HG03064 (cell line): ENCODE measurements at regions not wholly inside any gene's neighbourhood (a gene's known extent, or its start where the extent isn't known, plus 50 kb on each side); places are given as distances from the start of the nearest gene placed in this dataset.

Source experiments
- ATAC-seq: cut with Tn5 transposase; IDR thresholded peaks from one replicate; pipeline ENCODE4 v1.9.1; 2021; ENCODE audit warnings: low read depth; ENCODE audit not compliant: unreplicated experiment

GRCh38 chr10:29925771-29926692 is 133.4 kb downstream of the JCAD start:
- ATAC-seq = no peak

- no peak for ATAC-seq
Measured at GRCh38 chr10:29924436-29924835, 134.9 kb downstream of the JCAD start.

GRCh38 chr10:29923416-29923965 is 135.9 kb downstream of the JCAD start:
- no peak for ATAC-seq

- no peak for ATAC-seq
Measured at GRCh38 chr10:29922892-29923291, 136.5 kb downstream of the JCAD start.

- ATAC-seq = no peak
Measured at GRCh38 chr10:29922226-29922625, 137.2 kb downstream of the JCAD start.

- ATAC-seq = no peak
Measured at GRCh38 chr10:29921071-29921446, 138.3 kb downstream of the JCAD start.

- ATAC-seq = no peak
Measured at GRCh38 chr10:29920408-29921070, 138.8 kb downstream of the JCAD start.

- no peak for ATAC-seq
Measured at GRCh38 chr10:29918623-29919400, 140.6 kb downstream of the JCAD start.

- no peak for ATAC-seq
Measured at GRCh38 chr10:29917311-29917710, 142.1 kb downstream of the JCAD start.

- no peak for ATAC-seq
Measured at GRCh38 chr10:29916669-29917068, 142.7 kb downstream of the JCAD start.

- no peak for ATAC-seq
Measured at GRCh38 chr10:29914986-29915785, 144.2 kb downstream of the JCAD start.

- ATAC-seq = no peak
Measured at GRCh38 chr10:29908962-29909361, 150.4 kb downstream of the JCAD start.

GRCh38 chr10:29900865-29901264 is 158.5 kb downstream of the JCAD start:
- ATAC-seq = no peak

GRCh38 chr10:29897999-29898716 is 161.2 kb downstream of the JCAD start:
- no peak for ATAC-seq

- ATAC-seq = no peak
Measured at GRCh38 chr10:29897430-29897829, 162.0 kb downstream of the JCAD start.

GRCh38 chr10:29896053-29896452 is 163.3 kb downstream of the JCAD start:
- no peak for ATAC-seq

GRCh38 chr10:29895456-29895855 is 163.9 kb downstream of the JCAD start:
- no peak for ATAC-seq

- ATAC-seq = no peak
Measured at GRCh38 chr10:29888321-29888720, 171.1 kb downstream of the JCAD start.

GRCh38 chr10:29886299-29886698 is 173.1 kb downstream of the JCAD start:
- ATAC-seq = no peak
